Vagina (tissue), 2 donors: ENCODE measurements at regions not wholly inside any gene's neighbourhood (a gene's known extent, or its start where the extent isn't known, plus 50 kb on each side); places are given as distances from the start of the nearest gene placed in this dataset.
A peak's percentile ranks its signal among the peaks of the same experiment; 100 is the strongest.

Experiments used
- CTCF ChIP-seq, 3 experiments: fragments of 450-650 bp in 2 of 3; fragments of 200-600 bp in 1 of 3; sonication (generic) in 1 of 3; IDR thresholded peaks; one replicate each; pipeline ENCODE4 v1.5.1; 2017 to 2019; ENCODE audit warnings: antibody characterized with exemption in 3 of 3, mild to moderate bottlenecking in 2 of 3, moderate library complexity in 2 of 3
- POLR2AphosphoS5 ChIP-seq, 2 donors: sonication (generic); formaldehyde crosslinking; IDR thresholded peaks; one replicate each; pipeline ENCODE4 v1.9.0; 2017; ENCODE audit warnings: antibody characterized with exemption in 2 of 2, mild to moderate bottlenecking in 2 of 2, low read depth in 1 of 2; ENCODE audit not compliant: insufficient read depth in 1 of 2

GRCh38 chr16:35134471-35134870 is 1675.1 kb downstream of the TP53TG3F start:
- TF ChIP-seq POLR2AphosphoS5 (IDR thresholded peaks at IDR 0.05; ENCODE audit: insufficient read depth in 1 of 2, low read depth in 1 of 2) = peak in 1 of 2 donors; percentile 25
- no peak for TF ChIP-seq CTCF (IDR thresholded peaks at IDR 0.05)
